Central memory CD4-positive, alpha-beta T cell (primary cell): ENCODE measurements at regions not wholly inside any gene's neighbourhood (a gene's known extent, or its start where the extent isn't known, plus 50 kb on each side); places are given as distances from the start of the nearest gene placed in this dataset.
"Not testable (repeated sequence)": the region's sequence is repeated elsewhere in the genome, so short reads cannot be mapped to it uniquely, and the experiment has no call there.

Experiments used
- DNase-seq: peaks from one replicate; pipeline ENCODE4 v3.0.0; 2022

DNA sequence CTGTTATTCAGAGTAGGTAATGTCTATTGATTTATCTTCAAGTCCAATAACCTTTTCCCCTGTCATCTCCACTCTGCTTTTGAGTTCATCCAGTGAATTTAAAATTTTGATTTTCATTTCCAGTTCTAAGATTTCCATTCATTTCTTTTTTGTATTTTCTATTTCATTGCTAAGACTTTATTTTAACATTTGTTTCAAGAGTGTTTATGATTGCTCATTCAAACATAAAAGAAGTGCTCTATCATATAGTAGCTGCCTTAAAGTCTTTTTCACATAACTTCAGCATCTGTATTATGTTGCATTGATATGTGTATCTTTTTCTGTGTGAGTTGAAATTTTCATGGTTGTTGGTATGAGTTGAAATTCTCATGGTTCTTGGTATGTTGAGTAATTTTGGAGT lies 341.6 kb downstream of the SOX4 start:
- no peak for DNase-seq

DNA sequence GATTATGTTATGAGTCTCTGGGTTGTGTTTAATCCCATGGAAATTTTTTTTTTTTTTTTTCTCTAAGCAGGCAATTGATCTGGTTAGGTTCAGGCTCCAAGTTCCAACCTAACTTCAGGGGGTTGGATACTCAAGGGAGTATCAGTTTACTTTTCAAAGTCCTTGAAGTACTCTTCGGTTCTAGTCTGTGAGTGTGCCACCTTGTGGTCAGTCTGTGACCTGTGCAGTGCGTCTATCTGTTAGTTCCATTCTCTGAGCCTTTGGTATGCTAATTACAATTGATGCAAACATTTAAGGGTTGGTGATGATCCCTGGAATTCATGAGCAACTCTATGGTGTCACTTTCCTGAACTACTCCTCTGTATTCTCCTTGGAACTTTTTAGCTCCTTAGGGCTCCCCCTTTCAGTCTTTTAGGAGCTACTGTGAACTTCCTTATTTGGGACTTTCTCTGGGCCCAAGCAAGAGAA lies 342.0 kb downstream of the SOX4 start:
- DNase-seq: no peak

DNA sequence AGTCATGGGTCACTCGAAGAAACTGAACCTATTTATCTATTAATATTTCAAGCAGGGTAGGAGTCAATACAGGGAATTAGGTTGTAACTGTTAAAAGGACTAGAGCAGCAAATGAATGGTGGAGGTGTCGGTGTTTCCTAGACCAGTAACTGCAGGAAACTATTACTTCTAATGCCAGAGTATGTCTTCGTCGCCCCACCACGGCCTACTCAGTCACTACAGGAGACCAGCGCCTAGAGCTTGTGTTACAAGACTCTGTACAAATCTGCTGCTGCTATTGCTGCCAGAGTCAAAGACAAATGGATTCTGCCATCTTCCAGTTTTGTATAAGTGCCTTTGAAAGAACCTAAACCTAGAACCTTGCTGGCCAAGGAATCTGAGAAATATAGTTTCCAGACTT lies 343.9 kb downstream of the SOX4 start:
- DNase-seq: no peak

DNA sequence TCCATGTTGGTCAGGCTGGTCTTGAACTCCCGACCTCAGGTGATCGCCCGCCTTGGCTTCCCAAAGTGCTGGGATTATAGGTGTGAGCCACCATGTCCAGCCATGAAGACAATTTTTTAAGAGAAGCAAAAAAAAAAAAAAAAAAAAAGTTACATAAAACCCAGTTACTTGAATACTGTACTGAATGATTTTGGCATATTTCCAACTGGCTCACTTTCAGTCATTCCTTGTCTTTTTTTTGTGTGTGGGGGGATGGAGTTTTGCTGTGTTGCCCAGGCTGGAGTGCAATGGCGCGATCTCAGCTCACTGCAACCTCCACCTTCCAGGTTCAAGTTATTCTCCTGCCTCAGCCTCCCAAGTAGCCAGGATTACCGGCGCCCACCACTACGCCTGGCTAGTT lies 345.5 kb downstream of the SOX4 start:
- DNase-seq: not testable (repeated sequence)

DNA sequence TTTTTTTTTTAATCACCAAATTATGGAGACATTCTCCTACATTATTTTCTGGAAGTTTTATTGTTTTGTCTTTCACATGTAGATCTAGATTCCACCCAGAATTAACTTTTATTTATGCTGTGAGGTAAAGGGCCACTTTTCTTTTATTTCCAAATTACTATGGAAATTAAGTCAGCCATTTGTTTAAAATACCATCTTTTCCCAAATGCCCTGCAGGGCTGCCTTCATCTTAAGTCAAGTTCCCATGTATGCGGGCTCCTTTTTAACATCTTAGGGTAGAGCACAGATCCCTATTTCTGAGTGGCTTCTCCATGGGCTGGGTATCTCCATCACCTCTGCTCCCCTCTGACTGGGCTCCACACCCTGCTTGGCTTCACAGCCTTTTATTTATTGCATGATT lies 348.4 kb downstream of the SOX4 start:
- no peak for DNase-seq

DNA sequence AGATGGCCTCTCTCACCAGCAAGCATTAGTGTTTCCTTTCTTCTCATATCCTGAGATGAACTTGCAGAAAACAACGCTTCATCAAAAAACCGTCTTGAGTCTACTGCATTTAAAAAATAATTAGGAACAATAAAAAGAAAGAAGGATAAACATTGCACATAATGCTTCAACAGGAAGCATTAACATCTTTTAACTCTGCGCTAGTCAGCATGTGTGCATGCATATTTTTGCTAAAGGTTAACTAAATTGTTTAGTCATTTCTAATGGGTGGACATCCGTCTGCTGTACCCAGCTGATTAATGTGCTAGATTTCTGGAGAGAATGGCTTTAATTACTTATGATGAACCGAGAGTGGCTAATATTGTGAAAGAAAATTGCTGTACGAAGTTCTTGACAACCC lies 349.3 kb downstream of the SOX4 start:
- DNase-seq: no peak

DNA sequence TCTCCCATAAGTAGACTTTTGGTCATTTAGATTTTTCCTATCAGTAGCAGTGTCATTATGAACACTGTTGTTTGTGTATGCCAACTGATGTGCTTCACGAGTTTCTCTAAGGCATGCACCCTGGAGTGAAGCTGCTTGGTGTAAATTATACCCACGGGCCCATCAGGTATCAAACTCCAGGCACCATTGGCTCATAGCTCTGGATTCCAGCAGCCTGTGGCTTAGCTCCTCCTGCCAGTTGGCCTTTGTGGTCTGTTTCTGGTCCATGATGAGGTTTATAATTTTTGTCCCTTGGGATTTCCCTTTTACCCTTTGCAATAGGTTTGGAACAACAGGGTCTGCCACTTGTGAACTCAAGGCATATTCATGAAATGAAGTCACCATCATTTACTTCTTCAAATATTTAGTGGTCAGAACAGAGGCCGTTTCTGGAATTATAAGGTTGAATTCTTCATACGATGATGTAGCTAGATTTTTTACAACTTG lies 350.5 kb downstream of the PRL start:
- DNase-seq: no peak

DNA sequence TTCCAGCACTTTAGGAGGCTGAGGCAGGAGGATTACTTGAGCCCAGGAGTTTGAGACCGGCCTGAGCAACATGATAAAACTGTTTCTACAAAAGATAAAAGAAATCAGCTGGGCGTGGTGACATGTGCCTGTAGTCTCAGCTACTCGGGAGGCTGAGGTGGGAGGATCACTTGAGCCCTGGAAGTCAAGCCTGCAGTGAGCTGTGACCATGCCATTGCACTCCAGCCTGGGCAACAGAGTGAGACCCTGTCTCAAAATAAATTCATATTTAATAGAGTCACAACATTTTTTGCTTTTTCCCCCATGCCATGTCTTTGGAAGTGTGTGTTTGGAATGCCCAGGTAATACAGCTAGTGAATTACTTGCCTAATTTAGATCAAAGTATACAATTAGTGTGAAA lies 349.6 kb downstream of the PRL start:
- DNase-seq: not testable (repeated sequence)

DNA sequence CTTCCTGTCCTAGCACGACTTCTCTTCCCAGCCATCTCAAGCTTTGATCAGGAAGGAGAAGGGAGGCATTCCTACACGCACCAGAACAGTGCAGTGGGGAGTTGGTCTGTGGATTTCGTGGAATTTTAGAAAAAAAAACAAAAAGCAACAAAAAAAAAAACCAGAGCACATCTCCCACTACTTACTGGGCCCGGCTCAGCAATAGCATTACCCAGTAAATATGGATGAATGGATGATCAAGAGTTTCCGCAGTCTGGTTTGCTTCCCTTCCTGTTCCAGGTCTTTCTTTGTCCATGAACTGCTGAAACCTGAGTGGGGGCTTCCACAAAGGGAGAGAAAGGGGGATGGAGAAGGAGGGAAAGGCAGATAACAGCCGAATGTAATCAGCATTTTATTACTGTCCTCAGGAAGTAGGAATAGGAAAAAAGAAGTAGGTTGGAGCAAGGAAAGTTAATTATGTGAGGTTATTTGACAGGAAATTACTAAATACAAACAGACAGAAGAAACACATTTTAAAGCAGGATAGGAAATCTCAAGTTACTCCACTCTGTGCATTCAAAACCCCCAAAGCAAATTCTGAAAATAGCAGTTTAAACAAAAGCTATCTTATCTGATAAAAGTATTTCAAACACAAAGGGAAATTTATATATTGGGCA lies 349.0 kb downstream of the PRL start:
- DNase-seq: no peak

DNA sequence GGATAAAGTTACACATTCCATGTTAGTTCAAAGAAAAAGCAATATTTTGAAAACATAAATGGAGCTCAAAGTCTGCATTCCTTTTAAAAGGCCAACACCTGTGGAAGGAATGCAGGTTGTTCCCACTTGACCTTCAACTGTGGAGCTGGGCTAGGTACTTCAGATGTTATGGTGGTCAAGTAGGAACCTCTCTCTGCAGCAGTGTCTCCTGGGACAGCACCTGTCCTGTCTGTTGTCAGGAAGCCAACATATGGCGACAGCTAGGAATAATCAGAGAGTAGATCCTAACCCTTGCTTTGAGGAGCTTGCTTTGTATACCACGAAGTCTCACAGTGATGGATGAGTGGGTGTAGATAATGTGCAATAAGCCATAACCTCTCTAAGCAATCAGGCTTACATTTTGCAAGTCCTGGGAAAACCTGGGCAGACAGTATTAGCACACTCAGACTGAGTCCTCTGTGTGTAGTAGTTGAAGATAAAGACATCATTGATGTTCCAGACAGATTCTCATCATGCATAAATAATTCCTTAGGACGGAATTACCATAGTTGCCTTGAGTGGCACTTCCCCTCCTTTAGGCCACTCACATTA lies 347.5 kb downstream of the PRL start:
- no peak for DNase-seq

DNA sequence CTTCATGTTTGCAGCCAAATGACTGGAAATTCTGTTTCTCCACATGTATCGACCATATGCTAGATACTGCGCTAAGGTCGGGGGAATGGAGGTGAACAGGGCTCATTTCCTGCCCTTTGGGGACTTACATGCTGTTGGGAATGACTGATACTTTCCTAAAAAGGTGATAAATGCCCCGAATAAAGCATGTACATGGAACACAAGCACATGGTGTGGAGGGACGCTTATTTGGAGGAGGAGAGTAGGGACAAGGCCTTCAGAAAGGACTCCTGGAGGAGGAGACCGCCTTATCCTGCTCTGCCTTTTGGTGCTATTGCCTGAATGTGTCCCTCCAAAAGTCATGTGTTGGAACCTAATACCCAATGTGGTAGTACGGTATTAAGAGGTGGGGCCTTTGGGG lies 344.5 kb downstream of the PRL start:
- no peak for DNase-seq

DNA sequence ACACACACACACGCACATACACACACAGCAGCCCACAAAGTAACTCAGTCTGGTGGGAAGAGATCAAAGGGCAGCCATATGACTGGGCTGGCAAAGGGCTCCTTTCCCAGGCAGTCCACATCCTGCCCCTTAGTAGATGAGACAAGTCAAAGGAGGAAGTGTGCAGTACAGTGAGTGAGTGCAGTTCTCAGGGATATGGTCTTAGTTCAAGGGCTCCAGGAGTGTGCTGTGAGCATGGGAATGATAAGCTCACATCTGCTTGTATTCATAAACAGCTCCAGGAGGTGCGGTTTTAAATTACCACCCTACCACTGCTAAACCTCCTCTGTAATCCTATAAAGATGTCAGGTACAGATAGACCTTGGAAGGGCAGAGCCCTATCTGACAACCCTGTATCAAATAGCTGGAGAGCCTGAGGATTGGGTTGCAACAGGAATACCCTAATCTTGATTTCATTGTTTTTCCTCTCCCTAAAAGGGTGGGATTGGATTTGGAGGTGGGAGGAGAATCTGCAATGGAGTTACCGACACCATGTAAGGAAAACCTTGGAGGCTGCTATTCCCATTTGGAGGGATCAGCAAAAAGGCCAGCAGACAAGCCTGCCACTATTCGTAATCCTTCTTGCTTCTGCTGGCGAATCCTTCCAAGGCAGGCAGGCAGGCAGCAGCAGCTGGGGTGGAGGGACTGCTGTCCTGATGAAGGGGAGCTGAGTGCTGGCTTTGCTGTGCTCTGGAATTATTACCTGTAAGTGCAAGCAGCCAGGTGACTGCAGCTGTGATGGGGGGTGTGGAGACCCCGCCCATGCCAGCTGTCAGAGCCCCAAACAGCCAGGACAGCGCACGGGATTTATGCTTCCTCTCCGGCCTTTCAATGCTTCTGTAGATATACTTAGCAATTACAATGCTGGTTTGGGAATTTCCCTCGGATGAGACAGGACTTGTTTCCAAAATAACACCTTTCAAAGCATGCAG lies 342.7 kb downstream of the PRL start:
- DNase-seq: no peak

DNA sequence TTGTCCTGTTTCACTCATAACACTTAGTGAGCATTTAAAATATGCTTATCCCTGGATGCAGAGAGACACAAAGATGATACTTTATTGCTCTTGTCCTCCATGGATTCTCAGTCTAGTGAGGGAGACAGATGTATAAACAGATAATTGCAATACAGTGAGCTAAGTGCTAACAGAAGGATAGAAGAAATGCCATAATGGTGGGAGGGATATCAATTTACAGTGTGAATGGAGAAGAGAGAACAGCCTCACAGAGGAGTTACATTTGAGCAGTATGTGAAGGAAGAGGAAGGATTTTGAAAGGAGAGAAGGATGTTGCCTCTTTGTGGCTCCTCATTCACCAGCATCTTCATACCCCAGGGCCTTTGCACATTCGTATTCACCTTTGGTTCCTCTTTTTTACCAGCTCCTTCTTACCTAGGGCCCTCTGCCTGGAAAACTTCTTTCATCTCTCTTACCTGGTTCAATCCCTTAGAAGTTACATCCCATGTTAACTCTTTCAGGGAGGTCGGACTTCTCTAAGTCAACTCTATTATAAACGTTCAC lies 341.7 kb downstream of the PRL start:
- no peak for DNase-seq

DNA sequence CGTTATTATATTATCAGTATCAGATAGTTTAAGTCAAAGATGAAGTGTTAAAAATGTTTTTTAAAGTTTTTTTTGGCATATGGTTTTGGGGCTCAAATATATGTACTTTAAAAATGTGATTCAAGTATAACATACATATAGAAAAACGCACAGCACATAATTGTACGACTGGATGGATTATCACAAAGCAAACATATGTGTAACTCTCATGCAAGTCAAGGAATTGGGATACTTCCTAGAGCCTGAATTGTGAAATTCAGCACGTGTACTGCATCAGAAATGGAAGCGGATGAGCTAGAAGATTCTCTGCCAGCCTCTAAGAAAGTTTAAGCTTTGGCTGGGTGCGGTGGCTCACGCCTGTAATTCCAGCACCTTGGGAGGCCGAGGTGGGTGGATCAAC lies 340.9 kb downstream of the PRL start:
- no peak for DNase-seq

DNA sequence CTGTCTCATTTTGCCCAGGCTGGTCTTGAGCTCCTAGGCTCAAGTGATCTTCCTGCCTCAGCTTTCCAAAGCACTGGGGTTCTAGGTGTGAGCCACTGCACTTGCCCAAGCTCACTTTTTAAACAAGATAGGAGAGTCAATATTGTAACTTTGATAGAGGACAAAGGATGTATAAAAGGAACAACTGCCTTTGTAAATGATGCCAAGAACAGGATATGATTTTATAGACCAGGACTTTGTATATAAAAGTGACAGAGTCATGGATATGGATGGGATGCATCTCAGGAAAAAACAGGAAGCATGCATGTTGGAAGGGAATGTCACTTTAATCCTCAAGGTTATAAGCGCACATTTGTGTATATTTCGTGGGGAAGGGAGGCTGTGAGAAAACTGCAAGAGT lies 338.4 kb downstream of the PRL start:
- no peak for DNase-seq

DNA sequence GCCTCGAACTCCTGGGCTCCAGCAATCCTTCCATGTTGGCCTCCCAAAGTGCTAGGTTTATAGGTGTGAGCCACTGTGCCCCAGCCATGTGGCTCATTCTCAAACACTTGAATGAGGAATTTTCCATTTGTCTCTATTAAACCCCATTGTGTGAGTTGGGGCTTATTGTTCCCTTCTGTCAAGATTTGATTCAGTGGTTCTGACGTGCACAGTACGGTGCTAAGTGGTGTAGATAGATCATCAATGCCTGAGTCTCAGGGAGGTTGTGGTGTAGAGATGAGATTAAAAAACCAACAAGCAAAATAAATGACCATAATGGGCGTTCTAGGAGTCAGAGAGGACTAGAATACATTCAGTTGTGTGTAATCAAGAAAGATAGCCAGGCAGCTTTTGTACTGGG lies 335.6 kb downstream of the PRL start:
- DNase-seq: no peak

DNA sequence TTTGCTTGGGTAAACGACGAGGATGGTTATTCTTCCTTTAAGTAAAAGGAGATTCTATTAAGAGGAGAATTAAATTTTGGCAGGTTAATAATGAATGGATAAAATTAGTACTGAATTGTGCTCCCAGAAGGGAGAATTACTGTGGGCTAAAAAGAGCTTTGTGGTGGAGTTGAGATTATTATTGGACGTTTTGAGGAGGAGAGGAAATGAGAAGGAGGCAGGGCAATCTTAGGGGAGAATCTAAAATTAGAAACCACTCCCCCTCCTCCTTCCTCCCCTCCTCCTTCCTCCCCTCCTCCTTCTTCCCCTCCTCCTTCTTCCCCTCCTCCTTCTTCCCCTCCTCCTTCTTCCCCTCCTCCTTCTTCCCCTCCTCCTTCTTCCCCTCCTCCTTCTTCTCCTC lies 331.8 kb downstream of the PRL start:
- DNase-seq: no peak

DNA sequence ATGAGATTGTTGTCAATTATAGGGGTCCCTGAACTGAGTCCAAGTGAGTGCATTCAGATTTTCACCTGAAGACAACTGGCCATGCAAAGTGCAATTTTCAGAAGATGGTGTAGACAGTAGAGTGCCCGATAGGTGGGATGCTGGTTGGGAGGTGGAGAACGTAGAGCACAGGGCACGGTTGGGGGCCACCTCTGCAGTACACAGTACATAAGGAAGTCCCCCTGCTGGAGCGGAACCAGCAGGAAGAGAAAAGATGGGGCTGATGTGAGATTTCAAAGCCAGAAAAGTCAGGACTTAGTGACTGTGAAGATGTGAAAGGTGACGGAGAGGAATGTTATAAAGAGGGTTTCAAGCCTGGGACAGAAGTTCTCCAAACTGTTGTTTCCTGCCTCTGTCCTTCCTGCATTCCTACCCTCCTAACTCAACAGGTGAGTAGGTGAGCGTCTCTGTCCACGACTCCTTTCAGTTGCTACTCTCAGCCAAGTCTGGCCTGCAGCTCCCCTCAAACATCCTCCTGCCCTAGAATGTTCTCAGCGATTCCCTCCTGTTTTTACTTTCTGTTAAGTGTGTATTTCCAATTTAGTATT lies 330.8 kb downstream of the PRL start:
- DNase-seq: no peak

DNA sequence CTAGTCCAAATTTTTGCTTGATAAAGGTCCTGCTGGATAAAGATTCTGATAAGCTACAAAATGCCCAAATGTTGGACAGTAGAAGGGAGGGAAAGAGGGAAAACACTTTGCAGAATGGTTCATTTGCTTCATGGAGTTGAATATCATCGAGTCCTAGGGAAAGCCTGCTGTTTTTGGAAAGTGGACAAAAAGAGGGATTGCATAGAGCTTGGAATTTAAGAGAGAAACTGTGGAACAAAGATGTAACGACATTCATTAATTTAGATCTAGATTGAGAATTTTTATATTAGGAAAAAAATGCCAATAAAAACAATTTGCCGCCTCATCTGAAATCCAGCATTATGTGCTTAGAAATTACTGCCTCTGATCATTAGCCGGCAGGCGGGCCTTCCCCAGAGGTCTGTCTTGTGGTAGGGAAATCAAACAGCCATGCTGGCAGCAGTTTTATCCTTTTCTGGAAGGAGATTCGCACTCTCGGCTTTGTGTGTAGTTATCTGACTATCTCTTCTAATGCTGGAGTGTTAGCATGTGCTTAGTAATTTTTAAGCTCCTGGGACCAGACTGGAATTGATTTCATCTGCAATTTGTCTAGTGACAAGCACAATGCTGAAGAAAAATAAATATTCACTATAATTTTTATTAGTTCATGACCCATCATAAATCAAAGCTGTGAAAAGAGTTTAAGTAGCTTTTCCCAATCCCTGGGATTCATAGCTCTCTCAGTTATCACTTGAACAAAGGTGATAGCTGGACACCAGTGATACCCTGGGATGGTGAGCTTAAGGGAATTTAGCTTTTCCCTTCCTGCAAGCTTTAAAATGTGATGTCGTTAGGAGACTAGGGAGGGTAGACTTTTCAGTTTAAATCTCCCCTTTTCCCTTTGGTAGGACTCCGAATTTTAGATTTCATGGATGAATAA lies 329.5 kb downstream of the PRL start:
- DNase-seq: no peak

DNA sequence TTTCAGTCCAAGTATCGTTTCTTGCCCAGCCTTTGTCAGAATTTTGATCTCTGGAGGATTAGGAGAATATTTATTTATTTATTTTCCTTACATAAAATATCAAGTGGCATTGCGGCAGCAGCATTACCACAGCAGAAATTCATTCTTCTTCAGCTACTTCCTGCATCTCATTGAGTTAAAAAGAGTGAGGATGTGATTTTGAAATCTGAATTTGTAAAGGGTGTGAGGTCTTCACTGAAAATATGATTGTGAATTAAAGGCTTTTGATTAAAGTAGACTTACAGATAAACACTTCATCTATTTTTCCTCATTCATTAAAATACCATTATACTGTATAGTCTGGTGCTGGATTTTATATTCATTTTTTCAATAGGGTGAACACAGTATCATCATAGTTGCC lies 328.4 kb downstream of the PRL start:
- DNase-seq: no peak

DNA sequence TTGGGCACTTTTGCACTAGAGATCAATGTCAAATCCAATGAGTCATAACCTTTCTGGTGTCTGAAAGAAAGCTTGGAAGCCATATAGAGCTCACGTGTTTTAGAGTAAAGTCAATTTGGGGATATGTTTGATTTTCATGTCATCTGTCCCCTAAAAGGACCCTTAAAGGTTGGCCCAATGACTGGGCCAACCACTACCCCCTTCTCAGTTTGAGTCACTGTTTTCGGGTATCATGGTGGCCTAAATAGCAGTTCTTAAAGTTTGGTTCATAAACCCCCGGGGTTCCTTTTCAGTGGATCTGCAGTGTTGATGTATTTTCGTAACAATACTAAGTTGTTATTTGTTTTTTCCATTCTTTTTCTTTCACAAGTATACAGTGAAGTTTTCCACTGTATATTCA lies 327.6 kb downstream of the PRL start:
- no peak for DNase-seq
